WTC11 (cell line): ENCODE measurements at regions not wholly inside any gene's neighbourhood (a gene's known extent, or its start where the extent isn't known, plus 50 kb on each side); places are given as distances from the start of the nearest gene placed in this dataset.

Experiments
- ATAC-seq: fragments of 200-7000 bp; cut with Tn5 transposase; 2 replicates; pipeline ENCODE4 v1.10.0; 2021; ENCODE audit warnings: mild to moderate bottlenecking, moderate library complexity
- CTCF ChIA-PET: fragments of 300-600 bp; sonication (Branson Sonifier 250); formaldehyde crosslinking; loops from one replicate; lab custom pipeline; 2021; ENCODE audit warnings: antibody characterized with exemption; lab: Charles Lee
- POLR2A ChIA-PET: fragments of 350-600 bp; sonication (Branson Sonifier 250); formaldehyde crosslinking; loops from one replicate; lab custom pipeline; 2021; ENCODE audit warnings: antibody characterized with exemption; lab: Charles Lee
- DNase-seq: peaks from one replicate; pipeline ENCODE4 v3.0.0; 2021; ENCODE audit warnings: low spot score
- H3K27ac Mint-ChIP-seq: 2 replicates; pipeline ENCODE4 v1.8.0; 2021; ENCODE audit warnings: mixed read lengths
- H3K27me3 Mint-ChIP-seq: 2 replicates; pipeline ENCODE4 v1.8.0; 2021; ENCODE audit warnings: low read depth, mild to moderate bottlenecking, moderate library complexity, mixed read lengths
- H3K36me3 Mint-ChIP-seq: 2 replicates; pipeline ENCODE4 v1.8.0; 2021; ENCODE audit warnings: mixed read lengths
- H3K4me1 Mint-ChIP-seq: 2 replicates; pipeline ENCODE4 v1.8.0; 2022; ENCODE audit warnings: mixed read lengths
- H3K4me3 Mint-ChIP-seq: 2 replicates; pipeline ENCODE4 v1.8.0; 2021; ENCODE audit warnings: mild to moderate bottlenecking, moderate library complexity, mixed read lengths
- H3K9me3 Mint-ChIP-seq: 2 replicates; pipeline ENCODE4 v1.8.0; 2021; ENCODE audit warnings: mixed read lengths
- E2F1 ChIP-seq: sonication (generic); formaldehyde crosslinking; IDR thresholded peaks from 2 replicates; pipeline ENCODE4 v1.8.0; 2022; ENCODE audit warnings: mild to moderate bottlenecking, missing genetic modification reagents
- E2F4 ChIP-seq: sonication (generic); formaldehyde crosslinking; IDR thresholded peaks from 2 replicates; pipeline ENCODE4 v1.8.1; 2022; ENCODE audit warnings: low read depth, mild to moderate bottlenecking, moderate library complexity, missing genetic modification reagents, borderline replicate concordance
- ERG ChIP-seq: fragments of 250-450 bp; sonication (Bioruptor Pico); IDR thresholded peaks from 2 replicates; pipeline ENCODE4 v1.8.0; 2021; ENCODE audit warnings: mild to moderate bottlenecking
- FOXK1 ChIP-seq: sonication (generic); formaldehyde crosslinking; IDR thresholded peaks from 2 replicates; pipeline ENCODE4 v1.8.0; 2022; ENCODE audit warnings: mild to moderate bottlenecking, moderate library complexity, missing genetic modification reagents
- GABPB1 ChIP-seq: sonication (generic); formaldehyde crosslinking; IDR thresholded peaks from 2 replicates; pipeline ENCODE4 v1.8.1; 2023; ENCODE audit warnings: mild to moderate bottlenecking, missing genetic modification reagents
- GTF2I ChIP-seq: fragments of 250-450 bp; sonication (Bioruptor Pico); conservative IDR thresholded peaks from 2 replicates; pipeline ENCODE4 v1.4.0; 2021; ENCODE audit warnings: mild to moderate bottlenecking
- JAZF1 ChIP-seq: fragments of 250-450 bp; sonication (Bioruptor Pico); IDR thresholded peaks from 2 replicates; pipeline ENCODE4 v1.9.0; 2021; ENCODE audit warnings: moderate library complexity, mild to moderate bottlenecking, inconsistent platforms
- JUN ChIP-seq: sonication (generic); formaldehyde crosslinking; IDR thresholded peaks from 2 replicates; pipeline ENCODE4 v1.8.0; 2023; ENCODE audit warnings: mild to moderate bottlenecking, missing genetic modification reagents
- PRRX2 ChIP-seq: fragments of 250-450 bp; sonication (Bioruptor Pico); IDR thresholded peaks from 2 replicates; pipeline ENCODE4 v1.8.0; 2021; ENCODE audit warnings: mild to moderate bottlenecking
- RELA ChIP-seq: sonication (generic); formaldehyde crosslinking; IDR thresholded peaks from 2 replicates; pipeline ENCODE4 v1.8.1; 2022; ENCODE audit warnings: missing genetic modification reagents, mild to moderate bottlenecking, borderline replicate concordance
- ZNF416 ChIP-seq: fragments of 250-450 bp; sonication (Bioruptor Pico); IDR thresholded peaks from 2 replicates; pipeline ENCODE4 v1.9.0; 2021; ENCODE audit warnings: mild to moderate bottlenecking, inconsistent platforms
- TF ChIP-seq, protein P1 (sequence below): sonication (generic); formaldehyde crosslinking; conservative IDR thresholded peaks from 2 replicates; pipeline ENCODE4 v1.8.1; 2022; ENCODE audit warnings: mild to moderate bottlenecking, missing genetic modification reagents
- TF ChIP-seq, protein P2 (sequence below): sonication (generic); formaldehyde crosslinking; IDR thresholded peaks from 2 replicates; pipeline ENCODE4 v1.8.1; 2023; ENCODE audit warnings: mild to moderate bottlenecking, missing genetic modification reagents
- TF ChIP-seq, protein P3 (sequence below): sonication (generic); formaldehyde crosslinking; IDR thresholded peaks from 2 replicates; pipeline ENCODE4 v1.8.1; 2023; ENCODE audit warnings: mild to moderate bottlenecking, missing genetic modification reagents, moderate library complexity
- TF ChIP-seq, protein P4 (sequence below): fragments of 250-450 bp; sonication (Bioruptor Pico); IDR thresholded peaks from 2 replicates; pipeline ENCODE4 v2.1.2; 2022; ENCODE audit warnings: mild to moderate bottlenecking, moderate library complexity

- ATAC-seq, result no peak
- Mint-ChIP-seq H3K36me3 (peaks cover 14% of the 10 kb centered on the region), H3K4me1 (0 out of 2 replicates have a peak, but pooled peaks cover 4% of the 10 kb centered on the region), H3K9me3 (peaks cover 21% of the 10 kb centered on the region), H3K27ac (no peak overlapping the region), H3K27me3 (no peaks in the 10 kb centered on the region), H3K4me3 (no peak overlapping the region)
- ChIA-PET POLR2A (no interaction called here), CTCF (no interaction called here)
- DNase-seq, result no peak
- TF ChIP-seq JAZF1 (CRISPR knock-in tag) (no peak), E2F4 (CRISPR knock-in tag) (no peak), ZNF416 (CRISPR knock-in tag) (no peak), ERG (no peak), JUN (CRISPR knock-in tag) (no peak), E2F1 (CRISPR knock-in tag) (no peak)
- TF ChIP-seq, protein P1, sequence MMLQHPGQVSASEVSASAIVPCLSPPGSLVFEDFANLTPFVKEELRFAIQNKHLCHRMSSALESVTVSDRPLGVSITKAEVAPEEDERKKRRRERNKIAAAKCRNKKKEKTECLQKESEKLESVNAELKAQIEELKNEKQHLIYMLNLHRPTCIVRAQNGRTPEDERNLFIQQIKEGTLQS (CRISPR knock-in tag), result no peak
- TF ChIP-seq, protein P2, sequence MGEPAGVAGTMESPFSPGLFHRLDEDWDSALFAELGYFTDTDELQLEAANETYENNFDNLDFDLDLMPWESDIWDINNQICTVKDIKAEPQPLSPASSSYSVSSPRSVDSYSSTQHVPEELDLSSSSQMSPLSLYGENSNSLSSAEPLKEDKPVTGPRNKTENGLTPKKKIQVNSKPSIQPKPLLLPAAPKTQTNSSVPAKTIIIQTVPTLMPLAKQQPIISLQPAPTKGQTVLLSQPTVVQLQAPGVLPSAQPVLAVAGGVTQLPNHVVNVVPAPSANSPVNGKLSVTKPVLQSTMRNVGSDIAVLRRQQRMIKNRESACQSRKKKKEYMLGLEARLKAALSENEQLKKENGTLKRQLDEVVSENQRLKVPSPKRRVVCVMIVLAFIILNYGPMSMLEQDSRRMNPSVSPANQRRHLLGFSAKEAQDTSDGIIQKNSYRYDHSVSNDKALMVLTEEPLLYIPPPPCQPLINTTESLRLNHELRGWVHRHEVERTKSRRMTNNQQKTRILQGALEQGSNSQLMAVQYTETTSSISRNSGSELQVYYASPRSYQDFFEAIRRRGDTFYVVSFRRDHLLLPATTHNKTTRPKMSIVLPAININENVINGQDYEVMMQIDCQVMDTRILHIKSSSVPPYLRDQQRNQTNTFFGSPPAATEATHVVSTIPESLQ (CRISPR knock-in tag), result no peak
Measured at GRCh38 chr1:8179132-8179793, 138.7 kb upstream of the SLC45A1 start.

- H3K4me1 Mint-ChIP-seq, result no peaks in the 10 kb centered on the region
- H3K9me3 Mint-ChIP-seq, result peaks cover 21% of the 10 kb centered on the region
- ChIA-PET CTCF (no interaction called here), POLR2A (no interaction called here)
- no peak for DNase-seq
- H3K4me3 Mint-ChIP-seq, result no peak overlapping the region
- TF ChIP-seq, protein P3, sequence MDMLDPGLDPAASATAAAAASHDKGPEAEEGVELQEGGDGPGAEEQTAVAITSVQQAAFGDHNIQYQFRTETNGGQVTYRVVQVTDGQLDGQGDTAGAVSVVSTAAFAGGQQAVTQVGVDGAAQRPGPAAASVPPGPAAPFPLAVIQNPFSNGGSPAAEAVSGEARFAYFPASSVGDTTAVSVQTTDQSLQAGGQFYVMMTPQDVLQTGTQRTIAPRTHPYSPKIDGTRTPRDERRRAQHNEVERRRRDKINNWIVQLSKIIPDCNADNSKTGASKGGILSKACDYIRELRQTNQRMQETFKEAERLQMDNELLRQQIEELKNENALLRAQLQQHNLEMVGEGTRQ, result no peak
- TF ChIP-seq PRRX2 (no peak), GABPB1 (no peak), RELA (CRISPR knock-in tag) (no peak), GTF2I (no peak), FOXK1 (CRISPR knock-in tag) (no peak)
- TF ChIP-seq, protein P4, sequence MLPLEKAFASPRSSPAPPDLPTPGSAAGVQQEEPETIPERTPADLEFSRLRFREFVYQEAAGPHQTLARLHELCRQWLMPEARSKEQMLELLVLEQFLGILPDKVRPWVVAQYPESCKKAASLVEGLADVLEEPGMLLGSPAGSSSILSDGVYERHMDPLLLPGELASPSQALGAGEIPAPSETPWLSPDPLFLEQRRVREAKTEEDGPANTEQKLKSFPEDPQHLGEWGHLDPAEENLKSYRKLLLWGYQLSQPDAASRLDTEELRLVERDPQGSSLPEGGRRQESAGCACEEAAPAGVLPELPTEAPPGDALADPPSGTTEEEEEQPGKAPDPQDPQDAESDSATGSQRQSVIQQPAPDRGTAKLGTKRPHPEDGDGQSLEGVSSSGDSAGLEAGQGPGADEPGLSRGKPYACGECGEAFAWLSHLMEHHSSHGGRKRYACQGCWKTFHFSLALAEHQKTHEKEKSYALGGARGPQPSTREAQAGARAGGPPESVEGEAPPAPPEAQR, result no peak
- TF ChIP-seq, all 79 proteins: peak for 0
- no peak for ATAC-seq
- peaks cover 14% of the 10 kb centered on the region for H3K36me3 Mint-ChIP-seq
- H3K27ac Mint-ChIP-seq, result no peak overlapping the region
- H3K27me3 Mint-ChIP-seq, result no peaks in the 10 kb centered on the region
Measured at GRCh38 chr1:8176279-8176678, 141.6 kb upstream of the SLC45A1 start.
